ENCODE measurements at regions not wholly inside any gene's neighbourhood (a gene's known extent, or its start where the extent isn't known, plus 50 kb on each side); places are given as distances from the start of the nearest gene placed in this dataset.

- in situ Hi-C loops (cut with MboI; ENCODE audit: low pct_unique_long_range_greater_than_20kb in 2 of 9, low sequenced_read_pairs in 9 of 9, unreplicated experiment in 9 of 9): no loop called here
- H3K4me1 ChIP-seq (replicated peaks in 1 of 2): no peaks in the 10 kb centered on the region
- H3K27ac ChIP-seq: no peak overlapping the region
- ATAC-seq (replicated peaks in 6 of 8): peak; percentile 24 to 95 (median 60)
- WGBS, 10 experiments: 8 to 93% (median 67%) methylated on average over 2 to 4 of the region's 4 CpGs; no CpG with 5 or more reads in 1 of the 10 experiments
- H3K4me3 ChIP-seq: no peak overlapping the region
Measured at GRCh38 chr4:101730291-101731117, 60.0 kb upstream of the BANK1 start.

GRCh38 chr4:101727238-101727637 lies 63.3 kb upstream of the BANK1 start:
- Histone ChIP-seq H3K4me1 (replicated peaks in 1 of 2) (no peaks in the 10 kb centered on the region), H3K27ac (no peak overlapping the region), H3K4me3 (no peak overlapping the region)
- in situ Hi-C loops (cut with MboI; ENCODE audit: low pct_unique_long_range_greater_than_20kb in 2 of 9, low sequenced_read_pairs in 9 of 9, unreplicated experiment in 9 of 9): no loop called here
- ATAC-seq (replicated peaks in 6 of 8): peak in 3 of 8 experiments; percentile 77 to 82 (median 78)

GRCh38 chr4:101724093-101724492 lies 66.4 kb upstream of the BANK1 start:
- H3K4me1 ChIP-seq (replicated peaks in 1 of 2): no peaks in the 10 kb centered on the region
- H3K4me3 ChIP-seq: no peak overlapping the region
- in situ Hi-C loops (cut with MboI; ENCODE audit: low pct_unique_long_range_greater_than_20kb in 2 of 9, low sequenced_read_pairs in 9 of 9, unreplicated experiment in 9 of 9): loop anchor here in 1 of 9 experiments (25.0 kb wide), 1 partner anchor 562 kb away; no protein-coding TSS in a partner anchor
- WGBS, 10 experiments: 40 to 100% (median 100%) methylated on average over 1 to 2 of the region's 2 CpGs; no CpG with 5 or more reads in 1 of the 10 experiments
- ATAC-seq (replicated peaks in 6 of 8): no peak
- no peak overlapping the region for H3K27ac ChIP-seq

GRCh38 chr4:101718810-101719209 lies 71.7 kb upstream of the BANK1 start:
- ATAC-seq (replicated peaks in 6 of 8): no peak
- Histone ChIP-seq H3K4me1 (replicated peaks in 1 of 2) (no peaks in the 10 kb centered on the region), H3K27ac (no peak overlapping the region), H3K4me3 (no peak overlapping the region)
- 45 to 75% (median 65%) methylated on average over 1 to 3 of the region's 3 CpGs for WGBS, 10 experiments
- in situ Hi-C loops (cut with MboI; ENCODE audit: low pct_unique_long_range_greater_than_20kb in 2 of 9, low sequenced_read_pairs in 9 of 9, unreplicated experiment in 9 of 9): loop anchor here in 1 of 9 experiments (25.0 kb wide), 1 partner anchor 557 kb away; no protein-coding TSS in a partner anchor

GRCh38 chr4:101711590-101712260 lies 78.8 kb upstream of the BANK1 start:
- WGBS, 10 experiments: 0 to 100% (median 84%) methylated on average over 1 to 2 of the region's 2 CpGs
- in situ Hi-C loops (cut with MboI; ENCODE audit: low pct_unique_long_range_greater_than_20kb in 2 of 9, low sequenced_read_pairs in 9 of 9, unreplicated experiment in 9 of 9): loop anchor here in 1 of 9 experiments (25.0 kb wide), 1 partner anchor 549 kb away; no protein-coding TSS in a partner anchor
- peak in 1 of 8 experiments; percentile 27 for ATAC-seq (replicated peaks in 6 of 8)
- Histone ChIP-seq H3K4me1 (replicated peaks in 1 of 2) (no peaks in the 10 kb centered on the region), H3K4me3 (no peak overlapping the region), H3K27ac (no peak overlapping the region)

GRCh38 chr4:101710806-101711205 lies 79.7 kb upstream of the BANK1 start:
- in situ Hi-C loops (cut with MboI; ENCODE audit: low pct_unique_long_range_greater_than_20kb in 2 of 9, low sequenced_read_pairs in 9 of 9, unreplicated experiment in 9 of 9): loop anchor here in 1 of 9 experiments (25.0 kb wide), 1 partner anchor 549 kb away; no protein-coding TSS in a partner anchor

GRCh38 chr4:101708293-101709039 lies 82.1 kb upstream of the BANK1 start:
- Histone ChIP-seq H3K4me3 (no peak overlapping the region), H3K4me1 (replicated peaks in 1 of 2) (no peaks in the 10 kb centered on the region), H3K27ac (no peak overlapping the region)
- 10 to 100% (median 96%) methylated on average over 1 of the region's 1 CpG; no CpG with 5 or more reads in 1 of the 10 experiments for WGBS, 10 experiments
- in situ Hi-C loops (cut with MboI; ENCODE audit: low pct_unique_long_range_greater_than_20kb in 2 of 9, low sequenced_read_pairs in 9 of 9, unreplicated experiment in 9 of 9): loop anchor here in 1 of 9 experiments (25.0 kb wide), 1 partner anchor 546 kb away; no protein-coding TSS in a partner anchor
- no peak for ATAC-seq (replicated peaks in 6 of 8)

More at GRCh38 chr4:101710806-101711205, 79.7 kb upstream of the BANK1 start:
- WGBS, 10 experiments: 40 to 100% (median 90%) methylated on average over 1 of the region's 1 CpG; no CpG with 5 or more reads in 1 of the 10 experiments
- ATAC-seq (replicated peaks in 6 of 8): no peak
- Histone ChIP-seq H3K4me3 (no peak overlapping the region), H3K4me1 (replicated peaks in 1 of 2) (no peaks in the 10 kb centered on the region), H3K27ac (no peak overlapping the region)

- in situ Hi-C loops (cut with MboI; ENCODE audit: low pct_unique_long_range_greater_than_20kb in 2 of 9, low sequenced_read_pairs in 9 of 9, unreplicated experiment in 9 of 9): loop anchor here in 1 of 9 experiments (25.0 kb wide), 1 partner anchor 545 kb away; no protein-coding TSS in a partner anchor
- H3K4me1 ChIP-seq (replicated peaks in 1 of 2): no peaks in the 10 kb centered on the region
- no peak overlapping the region for H3K4me3 ChIP-seq
- 33 to 100% (median 67%) methylated on average over 2 to 3 of the region's 3 CpGs for WGBS, 10 experiments
- ATAC-seq (replicated peaks in 6 of 8): peak in 1 of 8 experiments; percentile 25
- H3K27ac ChIP-seq: no peak overlapping the region
Measured at GRCh38 chr4:101707596-101707995, 82.9 kb upstream of the BANK1 start.

GRCh38 chr4:101706535-101707057 lies 83.9 kb upstream of the BANK1 start:
- in situ Hi-C loops (cut with MboI; ENCODE audit: low pct_unique_long_range_greater_than_20kb in 2 of 9, low sequenced_read_pairs in 9 of 9, unreplicated experiment in 9 of 9): loop anchor here in 1 of 9 experiments (25.0 kb wide), 1 partner anchor 544 kb away; no protein-coding TSS in a partner anchor
- WGBS, 10 experiments: 43 to 100% (median 60%) methylated on average over 1 of the region's 1 CpG; no CpG with 5 or more reads in 3 of the 10 experiments
- H3K27ac ChIP-seq: no peak overlapping the region
- H3K4me1 ChIP-seq (replicated peaks in 1 of 2): no peaks in the 10 kb centered on the region
- no peak overlapping the region for H3K4me3 ChIP-seq
- no peak for ATAC-seq (replicated peaks in 6 of 8)

- no peak overlapping the region for H3K4me3 ChIP-seq
- no peak for ATAC-seq (replicated peaks in 6 of 8)
- H3K4me1 ChIP-seq (replicated peaks in 1 of 2): no peaks in the 10 kb centered on the region
- in situ Hi-C loops (cut with MboI; ENCODE audit: low pct_unique_long_range_greater_than_20kb in 2 of 9, low sequenced_read_pairs in 9 of 9, unreplicated experiment in 9 of 9): loop anchor here in 1 of 9 experiments (25.0 kb wide), 1 partner anchor 539 kb away; no protein-coding TSS in a partner anchor
- 60 to 93% (median 75%) methylated on average over 1 of the region's 1 CpG; no CpG with 5 or more reads in 3 of the 10 experiments for WGBS, 10 experiments
- H3K27ac ChIP-seq: no peak overlapping the region
Measured at GRCh38 chr4:101701551-101701950, 89.0 kb upstream of the BANK1 start.

GRCh38 chr4:101699441-101700124 lies 90.9 kb upstream of the BANK1 start:
- H3K4me1 ChIP-seq (replicated peaks in 1 of 2): no peaks in the 10 kb centered on the region
- in situ Hi-C loops (cut with MboI; ENCODE audit: low pct_unique_long_range_greater_than_20kb in 2 of 9, low sequenced_read_pairs in 9 of 9, unreplicated experiment in 9 of 9): loop anchor here in 1 of 9 experiments (25.0 kb wide), 1 partner anchor 537 kb away; no protein-coding TSS in a partner anchor
- no peak overlapping the region for H3K27ac ChIP-seq
- ATAC-seq (replicated peaks in 6 of 8): no peak
- H3K4me3 ChIP-seq: no peak overlapping the region
- WGBS, 10 experiments: 45 to 95% (median 78%) methylated on average over 3 to 8 of the region's 8 CpGs

GRCh38 chr4:101697266-101697665 lies 93.3 kb upstream of the BANK1 start:
- in situ Hi-C loops (cut with MboI; ENCODE audit: low pct_unique_long_range_greater_than_20kb in 2 of 9, low sequenced_read_pairs in 9 of 9, unreplicated experiment in 9 of 9): no loop called here
- Histone ChIP-seq H3K4me3 (no peak overlapping the region), H3K4me1 (replicated peaks in 1 of 2) (no peaks in the 10 kb centered on the region), H3K27ac (no peak overlapping the region)
- WGBS, 10 experiments: 89 to 100% (median 100%) methylated on average over 1 of the region's 1 CpG; no CpG with 5 or more reads in 5 of the 10 experiments
- no peak for ATAC-seq (replicated peaks in 6 of 8)
